Posterior vena cava (tissue), 2 donors: ENCODE measurements at regions not wholly inside any gene's neighbourhood (a gene's known extent, or its start where the extent isn't known, plus 50 kb on each side); places are given as distances from the start of the nearest gene placed in this dataset.

Source experiments
- DNase-seq: peaks from one replicate; pipeline ENCODE4 v3.0.0-alpha.2; 2020; ENCODE audit warnings: low spot score
- intact Hi-C, 2 donors: fragments of 100-400 bp; cut with DNase I; formaldehyde crosslinking; loops; one replicate each; pipeline versions ENCODE4 v1.14.1 to v1.14.2; 2022 to 2023
- donor health status: DM: yes; HTN: yes; CAD: no.
- donor health status: DM: yes; HTN: yes; CAD: no.

DNA sequence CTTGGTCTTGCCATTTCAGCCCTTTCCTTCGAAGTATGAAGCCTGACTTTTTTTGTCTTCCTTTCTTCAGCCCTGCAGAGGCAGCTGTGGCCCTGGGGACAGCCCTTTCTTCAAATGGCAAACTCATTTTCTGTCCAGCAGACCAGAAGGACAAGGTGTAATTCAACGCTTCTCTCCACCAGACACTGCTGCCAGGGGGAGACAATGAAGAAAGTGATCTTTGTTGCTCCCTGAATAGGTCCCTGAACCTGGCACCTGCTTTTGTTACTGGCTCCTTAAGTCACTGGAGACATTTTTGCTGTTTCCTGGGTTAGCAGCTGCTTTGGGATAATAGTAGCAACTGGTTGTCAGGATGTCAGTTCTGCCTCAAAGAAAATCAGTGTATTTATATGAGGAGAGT is 50.8 kb upstream of the MACF1 start:
- DNase-seq = no peak
- intact Hi-C loops = loop anchor here in 1 of 2 donors (5.0 kb wide), 1 partner anchor 41 kb away; no protein-coding TSS in a partner anchor

DNA sequence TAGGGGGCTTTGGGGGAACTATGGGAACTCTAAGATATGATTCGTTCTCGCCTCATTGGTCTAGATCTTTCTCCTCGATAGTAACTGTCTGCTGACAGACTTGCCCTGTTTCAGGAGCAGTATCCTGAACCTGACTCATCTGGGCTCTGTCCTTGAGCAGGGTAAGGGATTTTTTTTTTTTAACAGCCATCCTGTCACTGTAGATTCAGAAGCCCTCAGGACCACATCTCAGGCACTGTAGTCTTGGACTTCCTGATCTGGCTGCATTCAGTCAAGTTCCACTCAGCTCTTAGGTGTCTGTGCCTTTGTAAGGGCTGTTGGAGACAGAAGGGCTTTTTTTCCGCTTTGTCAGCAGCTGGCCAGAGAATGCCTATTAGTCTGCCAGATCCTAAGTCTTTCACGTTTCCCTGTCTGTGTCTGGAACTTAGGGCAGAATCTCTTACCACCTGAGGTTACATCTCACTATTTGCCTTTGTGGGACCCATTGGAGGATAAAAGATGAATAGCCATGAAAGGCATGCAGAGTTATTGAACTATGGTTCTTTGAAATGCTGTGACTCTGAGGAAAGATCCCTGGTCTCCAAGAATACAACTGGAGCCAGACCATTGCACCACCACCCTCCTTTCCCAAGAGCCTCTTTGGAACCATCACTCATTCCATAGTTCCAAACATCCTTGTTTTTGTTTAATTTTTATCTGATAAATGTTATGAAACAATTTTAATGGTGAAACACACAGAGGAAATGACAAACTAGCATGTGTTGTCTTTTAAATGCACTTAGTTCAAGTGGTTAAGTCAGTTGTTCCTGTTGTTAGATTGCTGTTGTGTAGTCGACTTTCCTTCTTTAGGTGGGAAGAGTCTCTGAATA is 49.7 kb upstream of the MACF1 start:
- intact Hi-C loops = loop anchor here in 1 of 2 donors (5.0 kb wide), 1 partner anchor 42 kb away; no protein-coding TSS in a partner anchor
- DNase-seq = no peak
